Psoas muscle (tissue), 7 donors: ENCODE measurements at regions not wholly inside any gene's neighbourhood (a gene's known extent, or its start where the extent isn't known, plus 50 kb on each side); places are given as distances from the start of the nearest gene placed in this dataset.

ENCODE experiments used
- ATAC-seq, 4 donors: fragments of 200-7000 bp; cut with Tn5 transposase; one replicate each; pipeline ENCODE4 v1.9.1; 2020; ENCODE audit warnings: moderate library complexity in 3 of 4, mild to moderate bottlenecking in 2 of 4
- DNase-seq, 2 donors: peaks; one replicate each; pipeline ENCODE4 v3.0.0-alpha.2; 2020
- H3K27ac ChIP-seq: fragments of 200-600 bp; one replicate; pipeline ENCODE4 v1.8.0; 2022
- H3K27me3 ChIP-seq, 3 donors: fragments of 200-600 bp in 1 of 3; one replicate each; pipeline versions ENCODE4 v1.6.1 to v1.8.0; 2013 to 2022; ENCODE audit warnings: low read length in 2 of 3, mild to moderate bottlenecking in 2 of 3, moderate library complexity in 1 of 3; ENCODE audit not compliant: insufficient read depth in 3 of 3
- H3K36me3 ChIP-seq, 2 donors: fragments of 200-600 bp in 1 of 2; one replicate each; pipeline versions ENCODE4 v1.6.1 to v1.8.0; 2013 to 2022; ENCODE audit warnings: low read depth in 1 of 2, mild to moderate bottlenecking in 1 of 2, moderate library complexity in 1 of 2; ENCODE audit not compliant: insufficient read depth in 1 of 2
- H3K4me1 ChIP-seq: fragments of 200-600 bp; one replicate; pipeline ENCODE4 v1.8.0; 2022
- H3K4me3 ChIP-seq: fragments of 200-600 bp; one replicate; pipeline ENCODE4 v1.8.0; 2022; ENCODE audit warnings: mild to moderate bottlenecking
- H3K9me3 ChIP-seq: fragments of 200-600 bp; one replicate; pipeline ENCODE4 v1.8.0; 2022
- WGBS, 3 donors: extraction: QIAGEN DNeasy Blood & Tissue Kit; methylation state at CpG; one replicate each; pipeline versions ENCODE4 v1.1.6 to v1.1.7; 2013; 5-methylcytosine and 5-hydroxymethylcytosine counted together
- intact Hi-C, 2 donors: fragments of 100-400 bp; cut with DNase I; formaldehyde crosslinking; loops; one replicate each; pipeline versions ENCODE4 v1.11.0 to v1.14.2; 2022
- TF ChIP-seq, protein P1 (sequence below): fragments of 200-600 bp; IDR thresholded peaks from one replicate; pipeline ENCODE4 v1.8.0; 2022; ENCODE audit warnings: antibody characterized with exemption
- donor health status: healthy with polysubstance abuse.
- donor health status: DM: no; HTN: no; CAD: no; lungs with moderate emphysema.
- donor health status: Bipolar disorder and iron deficiency.
- donor health status: healthy.
- donor health status: DM: yes; HTN: yes; CAD: no.
- donor health status: DM: no; HTN: no; CAD: no.
- donor health status: DM: yes; HTN: yes; CAD: no.

DNA sequence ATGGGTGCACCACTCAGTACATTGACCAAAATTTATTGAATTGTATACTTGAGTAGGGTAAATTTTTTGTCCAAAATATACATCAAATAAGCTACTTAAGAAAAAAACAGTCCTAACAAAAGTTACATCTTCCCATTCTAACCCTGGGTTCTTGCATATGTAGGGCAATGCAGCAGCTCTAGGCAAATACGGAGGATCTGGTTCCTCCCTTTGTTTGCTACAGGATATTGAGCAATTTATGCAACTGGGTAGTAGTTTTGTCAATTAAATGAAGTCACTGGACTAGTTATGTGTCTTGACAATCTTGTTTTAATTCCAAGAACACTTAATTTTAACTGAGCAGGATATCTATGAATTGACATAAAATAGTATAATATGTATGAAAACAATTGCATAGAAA lies 1507.2 kb upstream of the PIK3C3 start:
- TF ChIP-seq, protein P1, sequence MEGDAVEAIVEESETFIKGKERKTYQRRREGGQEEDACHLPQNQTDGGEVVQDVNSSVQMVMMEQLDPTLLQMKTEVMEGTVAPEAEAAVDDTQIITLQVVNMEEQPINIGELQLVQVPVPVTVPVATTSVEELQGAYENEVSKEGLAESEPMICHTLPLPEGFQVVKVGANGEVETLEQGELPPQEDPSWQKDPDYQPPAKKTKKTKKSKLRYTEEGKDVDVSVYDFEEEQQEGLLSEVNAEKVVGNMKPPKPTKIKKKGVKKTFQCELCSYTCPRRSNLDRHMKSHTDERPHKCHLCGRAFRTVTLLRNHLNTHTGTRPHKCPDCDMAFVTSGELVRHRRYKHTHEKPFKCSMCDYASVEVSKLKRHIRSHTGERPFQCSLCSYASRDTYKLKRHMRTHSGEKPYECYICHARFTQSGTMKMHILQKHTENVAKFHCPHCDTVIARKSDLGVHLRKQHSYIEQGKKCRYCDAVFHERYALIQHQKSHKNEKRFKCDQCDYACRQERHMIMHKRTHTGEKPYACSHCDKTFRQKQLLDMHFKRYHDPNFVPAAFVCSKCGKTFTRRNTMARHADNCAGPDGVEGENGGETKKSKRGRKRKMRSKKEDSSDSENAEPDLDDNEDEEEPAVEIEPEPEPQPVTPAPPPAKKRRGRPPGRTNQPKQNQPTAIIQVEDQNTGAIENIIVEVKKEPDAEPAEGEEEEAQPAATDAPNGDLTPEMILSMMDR: no peak
- ATAC-seq (no peak), DNase-seq (no peak)
- H3K4me1 ChIP-seq: no peaks in the 10 kb centered on the region
- no peak overlapping the region for H3K27ac ChIP-seq
- no peak overlapping the region for H3K4me3 ChIP-seq
- 65 to 70% (median 65%) methylated on average over 1 of the region's 1 CpG for WGBS, 3 donors
- no peaks in the 10 kb centered on the region for H3K9me3 ChIP-seq
- H3K27me3 ChIP-seq: no peaks in the 10 kb centered on the region
- H3K36me3 ChIP-seq: no peaks in the 10 kb centered on the region
- intact Hi-C loops: no loop called here

DNA sequence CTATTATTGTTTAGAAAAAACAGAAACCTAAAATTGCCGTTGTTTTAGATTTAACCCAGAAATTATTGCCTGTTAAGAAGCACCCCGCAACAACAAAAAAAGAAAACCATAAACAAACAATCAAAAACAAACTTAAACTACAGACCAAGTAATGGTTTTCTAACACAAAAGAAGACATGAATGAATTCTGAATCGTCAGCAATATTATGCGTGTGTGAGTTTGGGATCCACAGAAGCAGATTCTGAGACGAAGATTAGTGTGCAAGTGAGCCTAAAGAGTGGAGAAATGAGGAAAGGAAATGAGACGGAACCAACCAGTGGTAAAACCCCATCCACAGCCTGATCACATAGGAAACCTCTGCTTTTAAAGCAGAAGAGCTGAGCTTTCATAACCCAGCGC lies 1514.9 kb upstream of the PIK3C3 start:
- no peaks in the 10 kb centered on the region for H3K27me3 ChIP-seq
- no peak overlapping the region for H3K4me3 ChIP-seq
- no peaks in the 10 kb centered on the region for H3K4me1 ChIP-seq
- 88 to 94% (median 90%) methylated on average over 7 of the region's 7 CpGs for WGBS, 3 donors
- no peak for ATAC-seq
- DNase-seq: no peak
- H3K9me3 ChIP-seq: no peaks in the 10 kb centered on the region
- intact Hi-C loops: no loop called here
- no peaks in the 10 kb centered on the region for H3K36me3 ChIP-seq
- no peak overlapping the region for H3K27ac ChIP-seq
- TF ChIP-seq, protein P1: no peak

DNA sequence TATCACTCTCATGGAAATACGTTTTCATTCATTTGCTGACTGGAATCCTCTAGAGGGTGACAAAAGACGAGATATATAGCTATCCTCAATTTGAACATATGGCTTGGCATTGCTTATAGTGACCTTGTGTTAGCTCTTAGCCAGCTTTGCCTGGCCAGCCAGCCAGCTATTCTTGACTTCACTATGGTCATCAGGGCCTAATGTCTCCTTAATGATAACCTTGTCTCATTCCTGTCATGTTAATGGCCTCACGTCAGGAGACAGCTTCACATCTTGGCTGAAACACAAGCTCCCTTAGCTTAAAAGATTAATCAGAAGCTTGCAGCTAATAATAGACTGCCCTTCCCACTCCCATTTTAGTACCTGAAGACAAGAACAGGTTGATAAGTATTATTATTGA lies 1517.5 kb upstream of the PIK3C3 start:
- WGBS, 3 donors: 52 to 61% (median 59%) methylated on average over 3 of the region's 3 CpGs
- no peak overlapping the region for H3K27ac ChIP-seq
- no peaks in the 10 kb centered on the region for H3K36me3 ChIP-seq
- TF ChIP-seq, protein P1: no peak
- intact Hi-C loops: no loop called here
- ATAC-seq: no peak
- H3K27me3 ChIP-seq: no peaks in the 10 kb centered on the region
- no peaks in the 10 kb centered on the region for H3K9me3 ChIP-seq
- H3K4me3 ChIP-seq: no peak overlapping the region
- H3K4me1 ChIP-seq: no peaks in the 10 kb centered on the region
- DNase-seq: no peak

DNA sequence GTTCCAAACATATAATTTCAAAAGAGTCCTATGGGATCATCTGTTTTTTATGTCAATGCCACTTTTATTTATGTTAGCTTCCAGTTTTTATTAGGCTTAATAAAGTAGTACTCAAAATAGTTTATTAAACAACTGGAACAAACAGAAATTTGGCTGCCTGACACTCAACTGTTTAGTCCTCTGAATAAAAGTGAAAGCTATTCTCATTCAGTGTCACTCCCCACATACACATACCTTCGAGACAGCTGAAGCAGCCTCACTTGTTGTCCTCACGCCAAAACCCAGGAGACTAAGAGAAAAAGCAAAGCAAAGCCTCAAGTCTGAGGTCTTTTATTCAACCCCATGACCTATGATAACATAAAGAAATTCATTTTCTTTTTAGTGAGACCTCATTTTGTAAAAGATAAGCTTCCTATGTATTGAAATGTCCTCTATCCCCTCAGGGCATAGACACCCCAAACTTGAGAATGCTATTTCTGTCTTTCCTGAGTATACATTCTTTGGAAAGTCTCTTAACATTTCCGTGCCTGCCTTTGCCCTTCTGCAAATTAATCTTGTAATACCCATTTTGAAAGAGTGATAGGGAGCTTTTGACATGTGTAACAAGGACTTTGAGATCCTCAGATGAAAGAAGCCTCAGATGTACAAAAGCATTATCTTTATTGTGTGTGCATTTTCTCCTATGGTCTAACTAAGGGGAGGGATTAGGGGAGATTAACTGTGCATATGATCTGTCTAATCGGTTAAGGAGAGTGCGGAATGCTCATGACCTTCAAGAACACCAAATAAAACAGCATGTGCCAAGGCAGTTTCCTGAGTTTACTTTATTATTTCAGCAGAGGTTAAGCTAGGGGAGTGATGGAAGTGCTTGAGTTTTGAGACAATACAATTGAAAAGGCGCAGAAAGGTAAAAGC lies 1523.7 kb upstream of the PIK3C3 start:
- no peaks in the 10 kb centered on the region for H3K9me3 ChIP-seq
- no peak for DNase-seq
- intact Hi-C loops: no loop called here
- TF ChIP-seq, protein P1: no peak
- no peaks in the 10 kb centered on the region for H3K27me3 ChIP-seq
- H3K4me1 ChIP-seq: no peaks in the 10 kb centered on the region
- ATAC-seq: no peak
- no peaks in the 10 kb centered on the region for H3K36me3 ChIP-seq
- WGBS, 3 donors: 45 to 47% (median 47%) methylated on average over 6 of the region's 6 CpGs
- H3K27ac ChIP-seq: no peak overlapping the region
- H3K4me3 ChIP-seq: no peak overlapping the region
